Fibroblast of lung (primary cell): ENCODE measurements at regions not wholly inside any gene's neighbourhood (a gene's known extent, or its start where the extent isn't known, plus 50 kb on each side); places are given as distances from the start of the nearest gene placed in this dataset.

ENCODE experiments used
- DNase-seq, 2 donors: peaks; one replicate each; pipeline versions ENCODE4 v3.0.0 to v3.0.0-alpha.2; 2010; ENCODE audit warnings: low read depth in 2 of 2
- H2AFZ ChIP-seq: 2 replicates; pipeline ENCODE4 v1.5.1; 2012; ENCODE audit warnings: low read length, control low read depth, inconsistent platforms
- H3K27ac ChIP-seq: 2 replicates; pipeline ENCODE4 v1.5.1; 2011; ENCODE audit warnings: low read length, control low read depth; ENCODE audit not compliant: insufficient read depth
- H3K27me3 ChIP-seq: 2 replicates; pipeline ENCODE4 v1.5.1; 2011; ENCODE audit warnings: mild to moderate bottlenecking, low read length; ENCODE audit not compliant: control insufficient read depth, insufficient read depth
- H3K36me3 ChIP-seq: 2 replicates; pipeline ENCODE4 v1.5.1; 2011; ENCODE audit warnings: low read length; ENCODE audit not compliant: control insufficient read depth, insufficient read depth
- H3K4me1 ChIP-seq: 2 replicates; pipeline ENCODE4 v1.5.1; 2011; ENCODE audit warnings: low read length; ENCODE audit not compliant: control insufficient read depth, insufficient read depth; ENCODE audit errors: extremely low read depth
- H3K4me2 ChIP-seq: 2 replicates; pipeline ENCODE4 v1.5.1; 2011; ENCODE audit warnings: low read length, control low read depth; ENCODE audit not compliant: insufficient read depth; ENCODE audit errors: extremely low read depth
- H3K4me3 ChIP-seq, 4 experiments: fragments of 200-600 bp in 1 of 4; sonication (generic) in 1 of 4; replicated peaks in 1 of 4; 2 replicates each; pipeline ENCODE4 v1.5.1; 2011 to 2016; ENCODE audit warnings: low read length in 4 of 4, low read depth in 3 of 4, mild to moderate bottlenecking in 3 of 4, control low read depth in 2 of 4, inconsistent platforms in 1 of 4, mixed read lengths in 1 of 4; ENCODE audit not compliant: insufficient read depth in 1 of 4; ENCODE audit errors: control extremely low read depth in 1 of 4
- H3K79me2 ChIP-seq: 2 replicates; pipeline ENCODE4 v1.5.1; 2012; ENCODE audit warnings: mild to moderate bottlenecking, low read length, inconsistent platforms; ENCODE audit not compliant: control insufficient read depth, insufficient read depth
- H3K9ac ChIP-seq: 2 replicates; pipeline ENCODE4 v1.5.1; 2011; ENCODE audit warnings: mild to moderate bottlenecking, low read length, control low read depth; ENCODE audit not compliant: insufficient read depth
- H3K9me3 ChIP-seq: 2 replicates; pipeline ENCODE4 v1.5.1; 2012; ENCODE audit warnings: low read depth, low read length; ENCODE audit not compliant: control insufficient read depth, insufficient read depth
- H4K20me1 ChIP-seq: 2 replicates; pipeline ENCODE4 v1.5.1; 2011; ENCODE audit warnings: low read length; ENCODE audit not compliant: control insufficient read depth, insufficient read depth; ENCODE audit errors: extremely low read depth
- EZH2 ChIP-seq: IDR thresholded peaks from 2 replicates; pipeline ENCODE4 v1.5.1; 2012; ENCODE audit warnings: low read length, control low read depth, mild to moderate bottlenecking; ENCODE audit errors: missing control alignments
- TF ChIP-seq, protein P1 (sequence below), 2 donors: IDR thresholded peaks in 1 of 2; conservative IDR thresholded peaks in 1 of 2; 1 replicate in 1 of 2; 2 replicates in 1 of 2; pipeline ENCODE4 v1.5.1; 2011 to 2012; ENCODE audit warnings: low read length in 2 of 2, control low read depth in 1 of 2, inconsistent platforms in 1 of 2, low read depth in 1 of 2, mild to moderate bottlenecking in 1 of 2

DNA sequence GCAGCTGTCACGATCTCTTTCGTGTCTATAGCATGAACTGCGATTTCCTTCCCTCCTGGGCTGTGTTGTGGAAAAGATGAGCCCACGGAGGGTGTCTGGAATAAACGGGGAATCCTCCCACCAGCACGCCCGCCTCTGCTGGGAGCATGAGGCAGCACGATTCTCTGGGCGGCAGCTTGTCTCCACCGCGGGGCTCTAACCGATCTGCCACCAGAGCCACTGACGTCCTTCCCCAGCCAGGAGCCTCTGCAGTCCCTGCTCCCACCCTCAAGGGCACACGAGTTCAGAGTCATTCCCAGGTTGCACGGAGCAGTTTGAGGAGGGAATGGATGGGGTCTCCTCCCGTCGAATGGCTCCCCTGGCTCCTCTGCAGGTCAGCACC is 197.6 kb downstream of the DLL1 start:
- Histone ChIP-seq H3K79me2 (no peaks in the 10 kb centered on the region), H3K4me2 (no peak overlapping the region), H3K9me3 (peaks cover 2% of the 10 kb centered on the region), H3K9ac (no peak overlapping the region), H3K4me3 (no peak overlapping the region), H3K36me3 (no peaks in the 10 kb centered on the region), H4K20me1 (no peaks in the 10 kb centered on the region), H3K27me3 (no peaks in the 10 kb centered on the region), H3K4me1 (no peaks in the 10 kb centered on the region), H2AFZ (no peak overlapping the region), H3K27ac (no peak overlapping the region)
- TF ChIP-seq, protein P1, sequence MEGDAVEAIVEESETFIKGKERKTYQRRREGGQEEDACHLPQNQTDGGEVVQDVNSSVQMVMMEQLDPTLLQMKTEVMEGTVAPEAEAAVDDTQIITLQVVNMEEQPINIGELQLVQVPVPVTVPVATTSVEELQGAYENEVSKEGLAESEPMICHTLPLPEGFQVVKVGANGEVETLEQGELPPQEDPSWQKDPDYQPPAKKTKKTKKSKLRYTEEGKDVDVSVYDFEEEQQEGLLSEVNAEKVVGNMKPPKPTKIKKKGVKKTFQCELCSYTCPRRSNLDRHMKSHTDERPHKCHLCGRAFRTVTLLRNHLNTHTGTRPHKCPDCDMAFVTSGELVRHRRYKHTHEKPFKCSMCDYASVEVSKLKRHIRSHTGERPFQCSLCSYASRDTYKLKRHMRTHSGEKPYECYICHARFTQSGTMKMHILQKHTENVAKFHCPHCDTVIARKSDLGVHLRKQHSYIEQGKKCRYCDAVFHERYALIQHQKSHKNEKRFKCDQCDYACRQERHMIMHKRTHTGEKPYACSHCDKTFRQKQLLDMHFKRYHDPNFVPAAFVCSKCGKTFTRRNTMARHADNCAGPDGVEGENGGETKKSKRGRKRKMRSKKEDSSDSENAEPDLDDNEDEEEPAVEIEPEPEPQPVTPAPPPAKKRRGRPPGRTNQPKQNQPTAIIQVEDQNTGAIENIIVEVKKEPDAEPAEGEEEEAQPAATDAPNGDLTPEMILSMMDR (conservative IDR thresholded peaks at IDR 0.05 in 1 of 2, IDR thresholded peaks at IDR 0.05 in 1 of 2; ENCODE audit: low read depth in 1 of 2, low read length in 2 of 2): no peak
- no peak for TF ChIP-seq EZH2
- no peak for DNase-seq

DNA sequence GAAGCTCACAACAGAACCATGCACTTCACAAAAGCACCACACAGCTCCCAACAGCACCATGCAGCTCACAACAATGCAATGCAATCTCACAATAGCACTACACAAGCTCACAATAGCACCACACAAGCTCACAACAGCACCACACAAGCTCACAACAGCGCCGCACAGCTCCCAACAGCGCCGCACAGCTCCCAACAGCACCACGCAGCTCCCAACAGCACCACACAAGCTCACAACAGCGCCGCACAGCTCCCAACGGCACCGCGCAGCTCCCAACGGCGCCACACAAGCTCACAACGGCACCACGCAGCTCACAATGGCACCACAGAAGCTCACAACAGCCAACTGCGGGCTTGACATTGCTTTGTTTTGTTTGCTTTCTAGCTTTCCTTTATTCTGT is 198.1 kb downstream of the DLL1 start:
- no peak overlapping the region for H2AFZ ChIP-seq
- TF ChIP-seq EZH2: no peak
- TF ChIP-seq, protein P1 (conservative IDR thresholded peaks at IDR 0.05 in 1 of 2, IDR thresholded peaks at IDR 0.05 in 1 of 2; ENCODE audit: low read depth in 1 of 2, low read length in 2 of 2): no peak

DNA sequence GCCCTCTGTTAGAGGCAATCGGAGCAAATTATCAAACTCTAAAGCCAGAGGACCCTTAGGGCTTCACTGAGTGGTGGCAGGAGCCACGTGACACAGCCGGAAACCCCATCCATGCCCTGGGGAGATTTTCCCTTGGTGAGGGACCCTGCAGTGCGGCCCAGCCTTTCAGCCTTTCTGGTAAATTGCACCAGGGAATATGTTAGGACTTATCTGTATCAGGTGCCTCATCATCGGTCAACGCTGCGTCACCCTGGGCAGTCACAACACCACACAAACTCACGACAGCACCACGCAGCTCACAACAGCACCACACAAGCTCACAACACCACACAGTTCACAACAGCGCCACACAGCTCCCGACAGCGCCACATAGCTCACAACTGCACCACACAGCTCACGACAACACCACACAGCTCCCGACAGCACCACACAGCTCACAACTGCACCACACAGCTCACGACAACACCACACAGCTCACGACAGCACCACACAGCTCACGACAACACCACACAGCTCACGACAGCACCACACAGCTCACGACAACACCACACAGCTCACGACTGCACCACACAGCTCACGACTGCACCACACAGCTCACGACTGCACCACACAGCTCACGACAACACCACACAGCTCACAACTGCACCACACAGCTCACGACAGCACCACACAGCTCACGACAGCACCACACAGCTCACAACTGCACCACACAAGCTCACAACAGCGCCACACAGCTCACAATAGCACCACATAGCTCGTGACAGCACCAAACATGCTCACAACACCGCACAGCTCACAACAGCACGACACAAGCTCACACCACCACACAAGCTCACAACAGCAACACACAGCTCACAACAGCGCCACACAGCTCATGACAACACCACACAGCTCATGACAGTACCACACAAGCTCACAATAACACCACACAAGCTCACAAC is 199.0 kb downstream of the DLL1 start:
- no peaks in the 10 kb centered on the region for H3K36me3 ChIP-seq
- H4K20me1 ChIP-seq: no peaks in the 10 kb centered on the region
- DNase-seq: no peak
- no peak overlapping the region for H3K4me2 ChIP-seq
- H3K4me3 ChIP-seq: no peak overlapping the region
- H3K27ac ChIP-seq: no peak overlapping the region
- H3K9ac ChIP-seq: no peak overlapping the region
- no peaks in the 10 kb centered on the region for H3K4me1 ChIP-seq
- H2AFZ ChIP-seq: no peak overlapping the region
- H3K79me2 ChIP-seq: no peaks in the 10 kb centered on the region
- TF ChIP-seq EZH2: no peak
- TF ChIP-seq, protein P1 (conservative IDR thresholded peaks at IDR 0.05 in 1 of 2, IDR thresholded peaks at IDR 0.05 in 1 of 2; ENCODE audit: low read depth in 1 of 2, low read length in 2 of 2): no peak
- H3K27me3 ChIP-seq: no peaks in the 10 kb centered on the region
- H3K9me3 ChIP-seq: peaks cover 2% of the 10 kb centered on the region

More for the DNA sequence above, 198.1 kb downstream of the DLL1 start:
- Histone ChIP-seq H3K9ac (no peak overlapping the region), H3K4me3 (no peak overlapping the region), H3K79me2 (no peaks in the 10 kb centered on the region), H3K9me3 (peaks cover 2% of the 10 kb centered on the region), H3K27ac (no peak overlapping the region), H3K4me1 (no peaks in the 10 kb centered on the region), H3K36me3 (no peaks in the 10 kb centered on the region), H4K20me1 (no peaks in the 10 kb centered on the region), H3K4me2 (no peak overlapping the region), H3K27me3 (no peaks in the 10 kb centered on the region)
- no peak for DNase-seq
